NCI-H510A (cell line): ENCODE measurements at regions not wholly inside any gene's neighbourhood (a gene's known extent, or its start where the extent isn't known, plus 50 kb on each side); places are given as distances from the start of the nearest gene placed in this dataset.
"Not testable (repeated sequence)": the region's sequence is repeated elsewhere in the genome, so short reads cannot be mapped to it uniquely, and the experiment has no call there.

Experiments used
- DNase-seq: peaks from one replicate; lab custom pipeline; 2025; lab: John Stamatoyannopoulos, UW

DNA sequence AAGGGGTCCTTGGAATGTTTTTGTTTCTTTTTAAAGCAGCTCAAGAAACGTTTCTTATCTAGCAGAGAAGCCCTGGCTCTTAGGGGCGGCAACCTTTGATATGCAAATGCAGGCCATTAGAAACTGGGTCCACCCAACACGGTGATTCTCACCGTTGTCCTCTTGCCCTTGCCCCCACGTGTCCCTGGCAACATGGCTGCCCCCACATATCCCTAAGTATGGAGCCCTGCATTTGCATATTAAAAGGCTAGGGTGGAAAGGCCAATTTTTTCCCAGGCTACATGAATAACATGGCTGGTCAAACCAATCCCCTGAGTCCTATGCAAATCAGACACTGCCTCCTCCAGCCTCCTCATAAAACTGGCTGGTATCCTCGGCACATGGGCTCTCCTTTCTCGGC lies 230.1 kb upstream of the SPOPL start:
- no peak for DNase-seq

DNA sequence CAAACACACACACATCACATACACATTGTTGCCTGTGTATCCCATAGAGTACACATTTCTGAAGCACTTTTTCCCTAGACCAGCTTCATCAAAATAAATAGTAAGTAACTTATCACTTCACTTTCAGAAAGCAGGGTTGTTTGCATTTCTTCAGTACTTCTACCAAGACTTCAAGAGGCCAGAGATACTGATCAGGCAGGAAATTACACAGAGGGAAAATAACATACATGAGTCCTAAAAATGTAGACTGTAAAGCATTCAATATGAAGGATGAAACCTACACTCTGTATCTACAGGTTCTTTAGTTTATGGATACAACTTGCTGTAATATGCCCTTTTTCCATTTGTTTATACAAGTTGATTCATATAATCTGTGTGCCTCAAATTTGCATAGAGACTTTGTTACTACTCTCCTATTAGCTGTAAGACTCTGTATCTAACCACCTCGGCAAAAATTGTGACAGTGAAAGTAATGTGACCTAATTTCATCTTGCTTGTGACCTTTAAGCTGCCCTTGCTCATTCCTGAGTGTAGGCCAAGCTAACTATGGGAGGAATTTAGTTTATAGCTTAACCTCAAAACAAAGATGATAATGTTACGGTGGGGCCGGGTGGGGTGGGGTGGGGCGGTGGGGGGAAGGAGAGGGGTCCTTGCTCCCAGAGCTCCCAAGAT lies 228.9 kb upstream of the SPOPL start:
- DNase-seq = no peak

DNA sequence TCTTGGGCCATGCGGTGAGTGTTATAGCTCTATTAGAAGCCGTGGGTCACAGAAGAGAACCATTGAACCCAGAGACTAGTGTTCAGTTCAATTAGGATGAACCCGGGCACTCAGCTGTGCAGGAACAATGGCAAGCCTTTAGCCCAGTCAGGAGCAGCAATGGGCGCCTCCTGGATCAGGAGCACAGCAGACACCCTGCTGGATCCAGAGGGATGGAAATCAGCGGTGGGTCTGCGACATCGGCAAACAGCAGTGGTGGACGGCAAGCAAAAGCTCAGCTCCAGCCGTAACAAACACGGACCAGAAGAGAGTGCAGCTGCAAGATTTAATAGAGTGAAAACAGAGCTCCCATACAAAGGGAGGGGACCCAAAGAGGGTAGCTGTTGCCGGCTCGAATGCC lies 228.3 kb upstream of the SPOPL start:
- not testable (repeated sequence) for DNase-seq

DNA sequence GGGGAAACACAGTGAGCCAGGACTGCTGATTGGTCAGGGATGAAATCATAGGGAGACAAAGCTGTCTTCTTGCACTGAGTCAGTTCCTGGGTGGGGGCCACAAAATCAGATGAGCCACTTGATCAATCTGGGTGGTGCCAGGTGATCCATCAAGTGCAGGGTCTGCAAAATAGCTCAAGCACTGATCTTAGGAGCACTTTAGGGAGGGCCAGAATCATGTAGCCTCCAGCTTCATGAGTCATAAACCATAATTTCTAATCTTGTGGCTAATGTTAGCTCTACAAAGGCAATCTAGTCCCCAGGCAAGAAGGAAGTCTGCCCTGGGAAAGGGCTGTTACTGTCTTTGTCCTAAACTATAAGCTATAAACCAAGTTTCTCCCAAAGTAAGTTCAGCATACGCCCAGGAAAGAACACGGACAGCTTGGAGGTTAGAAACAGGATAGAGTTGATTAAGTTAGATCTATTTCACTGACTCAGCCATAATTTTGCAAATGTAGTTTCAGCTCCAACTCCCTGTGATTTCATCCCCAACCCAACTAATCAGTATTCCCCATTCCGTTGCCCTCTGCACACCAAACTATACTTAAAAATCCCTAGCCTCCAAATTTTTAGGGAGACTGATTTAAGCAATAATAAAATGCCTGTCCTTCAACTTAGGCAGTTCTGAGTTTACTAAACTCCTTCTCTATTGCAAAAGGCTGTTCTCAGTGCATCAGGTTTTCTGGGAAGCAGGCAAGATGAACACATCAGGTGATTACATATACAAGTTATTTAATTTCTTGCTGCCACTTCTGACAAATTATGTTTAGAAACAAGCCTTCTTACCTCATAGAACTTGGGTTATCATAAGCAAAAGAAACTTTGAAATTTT lies 226.9 kb upstream of the SPOPL start:
- no peak for DNase-seq

DNA sequence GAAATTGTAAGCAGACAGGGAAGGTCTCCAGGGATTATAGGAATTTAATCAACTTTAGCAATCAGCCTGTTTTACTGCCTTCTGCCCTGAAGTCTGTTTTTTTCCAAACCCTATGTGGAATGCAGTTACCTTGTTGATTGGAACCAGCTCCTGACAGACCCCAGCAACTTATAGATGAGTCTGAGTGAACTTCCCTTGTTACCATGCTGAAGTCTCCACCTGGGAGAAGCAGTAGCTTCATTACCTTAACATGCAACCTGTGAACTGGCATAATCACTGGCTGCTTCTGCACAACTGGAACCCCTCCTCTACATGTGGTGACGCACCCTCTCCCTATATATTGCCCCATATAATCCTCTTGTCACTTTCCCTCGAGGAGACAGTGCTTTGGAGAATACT lies 226.3 kb upstream of the SPOPL start:
- DNase-seq = no peak

DNA sequence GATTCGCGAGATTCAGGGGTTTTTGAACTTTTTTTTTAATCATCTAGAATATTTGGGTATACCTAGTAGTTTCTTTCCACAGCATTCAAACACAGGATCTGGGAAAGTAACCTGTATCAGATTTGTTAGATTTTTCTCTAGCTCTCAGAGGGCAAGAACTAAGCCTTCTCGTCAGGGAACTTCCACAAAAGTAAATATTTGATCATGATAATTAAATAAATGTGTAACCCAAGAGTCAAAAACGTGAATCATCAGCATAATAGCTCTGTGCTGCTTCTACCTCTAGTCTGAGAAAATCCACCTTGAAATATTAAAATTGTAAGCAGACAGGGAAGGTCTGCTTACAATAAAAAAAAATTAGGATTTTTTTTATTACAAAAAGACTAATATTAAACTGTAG lies 225.7 kb upstream of the SPOPL start:
- DNase-seq = peak; percentile 0

DNA sequence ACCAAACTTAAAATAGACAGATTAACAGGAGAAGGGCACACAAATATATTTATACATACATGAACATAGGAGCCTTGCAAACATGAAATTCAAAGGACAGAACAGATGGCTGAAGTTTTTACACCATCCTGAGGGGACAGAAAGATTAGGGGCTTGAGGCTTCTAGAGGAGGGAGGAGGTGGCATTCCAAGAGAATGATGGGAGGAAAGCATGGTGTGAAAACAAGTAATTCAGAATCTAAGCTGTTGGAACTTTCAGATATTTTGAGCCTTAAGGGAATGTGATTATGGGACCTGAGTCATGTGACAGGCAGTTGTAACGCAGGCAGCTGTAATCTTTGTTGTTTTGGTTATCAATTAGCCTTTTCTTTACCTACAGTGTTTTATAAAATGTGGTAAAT lies 225.2 kb upstream of the SPOPL start:
- DNase-seq = no peak

DNA sequence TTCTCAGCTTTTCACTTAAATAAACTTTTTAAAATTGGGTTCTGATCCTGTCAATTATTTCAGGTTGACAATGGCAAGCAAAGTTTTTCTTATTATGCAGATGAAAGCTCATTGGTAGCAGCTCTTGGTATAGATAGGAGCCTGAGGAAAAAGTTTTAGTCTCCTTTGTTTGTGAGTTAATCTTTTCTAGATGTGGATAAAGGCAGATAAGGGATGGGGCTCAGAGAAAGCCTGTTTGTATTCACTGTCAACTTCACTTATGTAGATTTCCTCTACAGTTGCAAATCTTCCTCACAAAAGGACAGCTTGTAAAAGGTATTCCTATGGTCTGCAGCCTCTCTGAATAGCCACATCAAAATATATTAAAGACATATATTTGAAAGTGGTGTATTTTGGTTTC lies 224.5 kb upstream of the SPOPL start:
- no peak for DNase-seq

DNA sequence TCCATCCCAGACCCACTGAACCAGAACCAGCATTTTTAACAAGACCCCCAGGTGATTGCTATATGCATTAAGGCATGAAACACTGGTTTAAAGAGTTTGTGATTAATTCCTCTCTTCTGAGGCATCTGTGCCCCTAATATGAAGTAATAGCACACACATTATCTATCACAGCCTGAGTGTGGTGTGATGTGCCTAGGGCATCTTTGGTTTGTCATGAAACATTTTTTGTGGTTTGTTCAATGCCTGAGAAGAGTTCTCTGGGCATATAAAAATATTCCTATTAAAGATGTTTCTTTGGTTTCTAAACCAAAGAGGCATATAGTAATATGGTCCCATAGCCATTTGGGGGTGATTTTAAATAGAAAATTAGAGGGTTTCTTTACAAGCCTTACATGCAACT lies 221.7 kb upstream of the SPOPL start:
- DNase-seq = no peak

DNA sequence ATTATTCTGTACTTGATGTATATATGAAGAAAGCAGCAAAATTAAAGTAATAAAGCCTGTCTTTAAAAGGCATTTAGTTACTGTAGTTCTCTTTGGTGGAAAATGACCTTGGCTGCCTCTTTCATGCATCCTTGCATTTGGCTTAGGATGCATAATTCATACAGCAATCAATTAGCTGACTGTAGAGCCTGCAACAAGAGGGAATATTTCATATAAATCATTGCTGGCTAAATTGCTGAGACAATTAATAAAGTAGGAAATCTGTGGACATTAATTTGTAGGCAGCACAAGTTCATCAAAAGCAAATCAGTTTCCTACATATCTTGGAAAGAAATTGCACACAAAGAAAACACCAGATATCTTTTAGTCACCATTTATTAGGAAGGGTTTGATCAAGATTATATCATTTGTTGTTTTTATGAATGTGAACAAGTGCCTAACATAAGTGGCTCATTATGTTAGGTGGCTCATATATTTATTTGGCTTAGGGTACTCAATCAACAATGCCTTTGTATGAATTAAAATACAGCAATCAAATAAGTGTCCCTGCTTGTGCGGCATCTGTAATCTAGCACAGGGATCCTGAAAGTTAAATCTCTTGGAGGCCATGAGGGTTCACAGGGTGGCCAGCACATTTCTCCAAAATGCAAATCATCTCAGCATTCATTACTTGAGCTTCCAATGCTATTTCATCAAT lies 220.4 kb upstream of the SPOPL start:
- no peak for DNase-seq

DNA sequence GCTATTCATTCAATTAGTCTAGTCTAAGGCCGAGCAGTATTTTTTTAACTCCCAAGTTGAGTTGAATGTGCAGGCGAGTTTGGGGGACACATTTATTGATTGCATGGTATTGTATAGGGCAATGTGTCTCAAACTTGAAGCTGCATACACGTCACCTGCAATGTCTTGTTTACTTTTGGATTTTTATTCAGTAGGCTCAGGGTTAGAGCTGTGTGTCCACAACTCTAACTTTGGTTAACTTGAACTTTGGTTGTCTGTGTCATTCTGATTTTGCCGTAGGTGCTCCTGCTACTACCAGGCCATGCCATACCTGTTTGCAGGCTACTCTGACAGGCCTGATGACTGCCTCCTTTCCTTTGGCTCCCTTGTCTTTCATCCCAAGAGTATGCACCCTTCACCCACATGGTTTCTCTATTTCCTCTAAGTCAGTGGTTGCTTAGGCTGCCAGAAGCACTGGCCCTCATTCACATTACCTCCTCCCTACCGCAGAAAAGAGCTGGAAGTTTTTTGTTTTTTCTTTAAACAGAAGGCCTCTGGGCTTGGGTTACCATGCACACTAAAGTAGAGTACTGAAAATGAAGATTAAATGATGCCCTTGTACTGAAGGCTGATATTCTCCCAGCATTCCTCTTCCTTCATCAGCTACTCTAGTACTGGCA lies 219.4 kb upstream of the SPOPL start:
- DNase-seq = no peak

DNA sequence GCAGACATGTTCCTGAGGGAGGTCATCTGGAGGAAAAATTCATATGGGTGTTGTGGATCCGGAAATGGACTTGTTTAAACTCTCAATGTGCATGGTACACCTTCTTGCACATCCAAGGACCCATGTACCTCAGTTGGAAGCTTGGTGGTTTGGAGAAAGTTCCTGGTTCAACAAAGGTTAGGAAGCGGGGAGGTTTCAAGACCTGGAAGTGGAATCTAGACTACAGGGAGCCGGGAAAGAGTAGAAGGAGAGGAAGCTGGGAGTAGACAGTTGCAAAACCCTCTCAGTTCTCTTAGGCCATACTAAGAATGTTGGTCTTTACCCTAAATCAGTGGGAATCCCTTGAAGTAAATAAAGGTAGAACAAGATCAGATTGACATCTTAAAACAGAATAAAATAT lies 209.8 kb upstream of the SPOPL start:
- no peak for DNase-seq

DNA sequence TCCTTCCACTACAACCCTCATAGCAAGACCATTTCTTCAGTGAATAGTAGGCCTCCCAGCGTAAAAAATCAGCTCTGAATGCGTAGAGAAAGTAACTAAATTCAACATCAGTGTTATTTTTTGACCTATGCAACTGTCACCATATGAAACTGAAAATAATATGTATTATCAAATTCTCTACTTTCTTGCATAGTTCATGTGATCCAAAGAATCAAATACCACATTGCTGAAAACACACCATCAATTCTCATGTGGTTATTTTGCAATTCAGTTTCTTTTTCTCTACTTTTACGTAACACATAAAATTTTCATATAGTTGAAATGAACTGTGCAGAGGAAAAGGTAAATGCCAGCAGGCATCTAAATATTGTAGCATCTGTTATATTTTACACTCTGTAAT lies 208.5 kb upstream of the SPOPL start:
- no peak for DNase-seq

DNA sequence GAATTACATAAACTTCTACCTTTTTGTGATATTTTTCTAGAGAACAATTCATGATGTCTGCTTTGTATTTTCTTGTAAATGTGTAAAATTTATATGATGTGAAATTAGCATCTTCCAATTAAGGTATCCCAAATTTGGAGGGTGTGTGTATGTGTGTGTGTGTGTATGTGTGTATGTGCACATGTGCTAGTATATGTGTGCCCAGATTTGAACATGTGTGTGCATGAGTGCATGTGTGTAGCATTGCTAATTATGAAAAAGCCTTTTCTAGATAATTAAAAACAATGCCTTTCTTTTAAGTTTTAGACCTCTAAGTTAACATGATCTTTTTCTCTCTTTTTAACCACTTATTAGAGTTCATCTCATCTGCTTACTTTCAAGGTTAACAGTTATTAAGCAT lies 208.0 kb upstream of the SPOPL start:
- DNase-seq = no peak

DNA sequence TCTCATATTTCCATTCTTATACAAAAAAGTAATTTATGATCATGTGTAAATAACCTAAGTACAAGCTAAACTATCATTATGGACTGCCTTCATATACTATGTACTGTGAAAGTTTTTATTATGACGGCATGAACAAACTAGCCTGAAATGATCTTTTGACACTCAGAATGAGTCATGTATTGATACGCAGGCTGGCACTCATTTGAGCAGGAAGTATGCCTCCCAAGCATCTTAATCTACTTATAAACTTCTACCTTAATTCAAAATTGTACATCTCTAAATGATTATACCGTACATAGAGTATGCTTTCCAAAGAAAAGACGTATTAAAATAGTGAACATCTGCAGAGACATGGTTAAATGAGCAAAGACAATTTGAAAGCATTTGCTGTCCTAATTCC lies 207.1 kb upstream of the SPOPL start:
- DNase-seq = no peak

DNA sequence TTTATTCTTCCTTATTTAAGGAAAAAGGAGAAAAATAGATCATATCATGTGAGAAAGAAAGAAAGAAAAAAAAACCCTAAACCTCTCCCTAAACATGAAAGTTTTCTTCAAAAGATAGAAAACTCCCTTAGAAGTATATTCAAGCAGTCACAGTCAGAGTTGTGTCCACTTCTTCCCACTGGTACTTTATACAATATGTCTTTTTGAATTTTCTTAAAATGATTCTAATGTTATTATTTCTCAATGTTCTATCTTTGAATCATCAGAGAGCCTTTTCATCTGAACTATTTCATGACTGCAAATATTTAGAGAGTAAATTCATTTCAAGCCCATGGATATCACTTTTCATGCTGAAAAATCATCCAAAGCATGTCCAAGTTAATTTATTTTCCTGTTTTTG lies 205.2 kb upstream of the SPOPL start:
- DNase-seq = no peak

DNA sequence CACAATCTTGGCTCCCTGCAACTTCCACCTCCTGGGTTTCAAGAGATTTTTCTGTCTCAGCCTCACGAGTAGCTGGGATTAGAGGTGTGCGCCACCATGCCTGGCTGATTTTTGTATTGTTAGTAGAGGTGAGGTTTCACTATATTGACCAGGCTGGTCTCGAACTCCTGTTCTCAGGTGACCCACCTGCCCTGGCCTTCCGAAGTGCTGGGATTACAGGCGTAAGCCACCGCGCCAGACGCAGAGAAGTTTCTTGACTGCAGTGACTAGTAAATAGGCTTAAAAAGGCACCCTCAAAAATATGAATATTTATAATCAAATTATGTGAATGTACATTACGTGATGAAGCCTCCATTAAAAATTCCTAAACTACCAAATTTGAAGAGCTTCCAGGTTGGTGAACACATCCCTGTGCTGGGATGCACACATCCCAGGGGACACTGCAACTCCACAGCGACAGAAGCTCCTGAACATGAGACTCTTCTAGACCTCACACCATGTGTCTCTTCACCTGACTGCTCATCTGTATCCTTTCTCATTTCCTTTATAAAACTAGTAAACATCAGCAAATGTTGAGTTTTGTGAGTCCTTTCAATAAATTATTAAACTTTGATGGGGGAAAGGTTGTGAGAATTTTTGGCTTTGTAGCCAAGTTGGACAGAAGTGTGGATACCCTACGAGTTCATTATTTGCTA lies 203.3 kb upstream of the SPOPL start:
- no peak for DNase-seq

DNA sequence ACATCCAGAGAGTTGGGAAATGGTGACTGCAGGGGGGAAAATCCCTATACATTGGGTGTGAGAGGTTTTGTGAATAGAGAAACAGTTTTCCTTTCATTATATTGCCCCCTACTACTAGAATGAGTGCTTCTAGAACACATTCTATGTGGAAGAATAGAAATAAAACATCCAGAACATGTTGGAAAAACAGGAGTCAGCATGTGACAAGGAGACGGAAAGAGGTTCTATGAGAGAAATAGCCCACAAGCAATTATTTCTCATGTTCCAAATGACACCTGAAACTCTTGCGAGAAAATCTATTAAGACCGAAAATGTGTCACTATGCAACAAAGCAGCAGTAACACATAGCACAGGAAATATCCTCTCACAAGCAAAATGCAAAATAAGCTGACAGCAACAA lies 202.7 kb upstream of the SPOPL start:
- no peak for DNase-seq

DNA sequence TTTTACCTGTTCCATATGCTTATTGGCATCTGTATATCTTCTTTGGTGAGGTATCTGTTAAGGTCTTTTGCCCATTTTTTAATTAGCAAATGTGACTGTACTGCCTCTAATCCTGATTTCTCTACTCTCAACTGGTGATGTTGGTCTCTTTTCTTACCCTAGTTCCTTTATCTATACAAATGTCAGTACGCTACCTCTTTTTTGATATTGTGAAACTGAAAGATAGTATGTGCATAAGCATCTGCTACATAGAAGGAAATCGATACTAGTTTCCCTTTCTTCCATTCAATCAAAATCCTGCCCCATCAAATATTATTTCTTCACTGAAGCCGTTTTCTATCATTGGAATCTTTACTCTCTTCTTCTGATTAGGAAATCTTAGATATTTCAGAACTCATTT lies 194.9 kb upstream of the SPOPL start:
- no peak for DNase-seq

DNA sequence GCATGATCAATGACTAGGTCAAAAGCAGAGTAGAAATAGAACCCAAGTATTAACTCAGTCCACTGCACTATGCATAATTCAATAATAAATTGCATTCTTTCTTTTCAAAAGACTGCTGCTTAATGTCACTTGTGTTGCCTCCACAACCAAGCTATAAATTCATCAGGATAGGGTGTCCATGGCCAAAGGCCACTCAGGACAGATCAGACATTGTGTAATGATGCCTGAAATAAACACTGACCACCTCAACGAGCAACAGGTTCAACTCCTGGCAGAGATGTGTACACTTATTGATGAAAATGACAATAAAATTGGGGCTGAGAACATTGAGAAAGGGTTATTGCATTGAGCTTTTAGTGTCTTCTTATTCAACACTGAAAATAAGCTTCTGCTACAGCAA lies 194.5 kb upstream of the SPOPL start:
- no peak for DNase-seq

DNA sequence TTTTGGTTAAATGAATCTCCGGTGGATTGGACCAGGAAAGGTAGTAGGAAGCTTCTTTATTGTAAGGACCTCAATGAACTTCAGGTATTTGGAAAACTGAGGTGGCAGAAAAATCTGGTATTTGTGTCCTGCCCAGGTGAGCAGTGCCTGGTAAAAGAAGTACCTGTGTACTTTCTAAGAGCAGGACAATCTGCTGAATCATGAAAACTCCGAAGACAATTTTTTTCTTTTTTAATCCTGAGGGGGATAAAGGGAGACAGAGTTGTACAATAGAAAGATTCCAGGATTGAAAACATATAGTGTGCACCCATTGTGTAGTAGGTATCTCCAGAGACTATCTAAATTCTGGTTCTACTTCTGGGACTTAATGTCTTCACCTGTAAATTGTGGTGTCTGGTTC lies 191.8 kb upstream of the SPOPL start:
- no peak for DNase-seq

DNA sequence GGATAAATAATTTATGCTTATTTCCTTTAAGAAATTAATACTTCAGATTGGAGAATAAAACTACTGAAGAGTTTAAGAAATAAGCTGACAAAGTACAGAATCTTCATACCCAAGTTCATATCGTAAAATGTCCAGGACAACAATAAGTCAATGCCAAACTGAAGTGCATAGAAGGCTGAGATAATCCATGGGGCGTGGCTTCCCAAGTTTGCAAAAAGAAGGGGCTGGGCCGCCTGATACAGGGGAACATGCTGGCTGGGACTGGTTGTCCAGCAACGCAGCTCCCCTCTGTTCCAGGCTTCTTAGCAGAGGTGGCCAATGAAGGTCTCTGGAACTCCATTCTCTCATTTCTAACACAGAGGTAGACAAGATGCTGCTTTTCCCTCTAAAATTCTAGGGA lies 189.5 kb upstream of the SPOPL start:
- DNase-seq = no peak
